A549 (cell line): ENCODE measurements at regions not wholly inside any gene's neighbourhood (a gene's known extent, or its start where the extent isn't known, plus 50 kb on each side); places are given as distances from the start of the nearest gene placed in this dataset.

Experiments
- ATAC-seq, 2 experiments: fragments of 200-7000 bp in 1 of 2; fragments of >200 bp in 1 of 2; cut with Nextera tagmentation in 1 of 2; cut with Tn5 transposase in 1 of 2; 3 replicates each; pipeline versions ENCODE4 v1.8.0 to v1.9.1; 2018 to 2020; ENCODE audit warnings: mild to moderate bottlenecking in 1 of 2, moderate library complexity in 1 of 2
- CTCF ChIA-PET: fragments of 300-600 bp; sonication (Branson Sonifier 250); formaldehyde crosslinking; extraction: SDS; loops from one replicate; lab custom pipeline; 2021; ENCODE audit warnings: antibody characterized with exemption, inconsistent platforms; lab: Yijun Ruan, JAX
- POLR2A ChIA-PET: fragments of 350-600 bp; formaldehyde crosslinking; extraction: SDS; loops from one replicate; lab custom pipeline; 2021; ENCODE audit warnings: antibody characterized with exemption, inconsistent platforms; lab: Yijun Ruan, JAX
- DNase-seq, 2 experiments: peaks; one replicate each; pipeline versions ENCODE4 v3.0.0 to v3.0.0-alpha.2; 2011 to 2016; ENCODE audit warnings: low read depth in 1 of 2, low spot score in 1 of 2
- FAIRE-seq: peaks from 2 replicates; lab custom pipeline; 2011; peaks lifted over from hg19 to GRCh38; lab: Jason Lieb, UNC
- H3K27ac ChIP-seq, 2 experiments: fragments of >200 bp; sonication (Bioruptor Twin); formaldehyde crosslinking; 3 replicates each; pipeline ENCODE4 v1.5.1; 2016 to 2017
- H3K4me1 ChIP-seq: fragments of >200 bp; sonication (Bioruptor Twin); formaldehyde crosslinking; 3 replicates; pipeline ENCODE4 v1.6.1; 2016
- H3K4me2 ChIP-seq: fragments of >200 bp; sonication (Bioruptor Twin); formaldehyde crosslinking; 3 replicates; pipeline ENCODE4 v1.6.1; 2016
- H3K4me3 ChIP-seq: fragments of >200 bp; sonication (Bioruptor Twin); formaldehyde crosslinking; 3 replicates; pipeline ENCODE4 v1.5.1; 2016
- H3K9me3 ChIP-seq: fragments of >200 bp; sonication (Bioruptor Twin); formaldehyde crosslinking; 3 replicates; pipeline ENCODE4 v1.6.1; 2016
- CBX2 ChIP-seq: fragments of 200-600 bp; sonication (generic); IDR thresholded peaks from 2 replicates; pipeline ENCODE4 v1.6.1; 2016; ENCODE audit warnings: low read depth, mild to moderate bottlenecking, borderline replicate concordance
- CEBPB ChIP-seq, 2 experiments: fragments of >200 bp in 1 of 2; sonication (Bioruptor Twin) in 1 of 2; formaldehyde crosslinking in 1 of 2; IDR thresholded peaks; 2 replicates each; pipeline ENCODE4 v1.6.1; 2012 to 2016
- CHD2 ChIP-seq: fragments of 150-350 bp; IDR thresholded peaks from 2 replicates; pipeline ENCODE4 v1.6.1; 2014; ENCODE audit warnings: low read length; ENCODE audit not compliant: partially characterized antibody
- EHF ChIP-seq: fragments of 250-450 bp; sonication (Bioruptor Pico); IDR thresholded peaks from 2 replicates; pipeline ENCODE4 v1.5.0; 2020; ENCODE audit warnings: mild to moderate bottlenecking
- EHMT2 ChIP-seq: fragments of 200-600 bp; sonication (generic); IDR thresholded peaks from 2 replicates; pipeline ENCODE4 v1.6.1; 2016; ENCODE audit warnings: antibody characterized with exemption, low read depth, mild to moderate bottlenecking, moderate library complexity
- ESRRA ChIP-seq: fragments of 150-350 bp; IDR thresholded peaks from 2 replicates; pipeline ENCODE4 v1.6.1; 2014; ENCODE audit warnings: mild to moderate bottlenecking, low read length, borderline replicate concordance
- FOSB ChIP-seq: fragments of 250-450 bp; sonication (Bioruptor Pico); IDR thresholded peaks from 2 replicates; pipeline ENCODE4 v1.5.0; 2020; ENCODE audit warnings: mild to moderate bottlenecking, moderate library complexity
- FOSL2 ChIP-seq, 2 experiments: fragments of 450-650 bp in 1 of 2; fragments of >200 bp in 1 of 2; sonication (Bioruptor Twin) in 1 of 2; formaldehyde crosslinking; IDR thresholded peaks; 2 replicates each; pipeline versions ENCODE4 v1.5.0 to v1.6.1; 2016 to 2020; ENCODE audit warnings: mild to moderate bottlenecking in 1 of 2, moderate library complexity in 1 of 2
- FOXS1 ChIP-seq: fragments of 250-450 bp; sonication (Bioruptor Pico); IDR thresholded peaks from 2 replicates; pipeline ENCODE4 v1.5.0; 2020; ENCODE audit warnings: mild to moderate bottlenecking, moderate library complexity
- GATA3 ChIP-seq: IDR thresholded peaks from 2 replicates; pipeline ENCODE4 v1.6.1; 2012; ENCODE audit warnings: borderline replicate concordance
- HDAC2 ChIP-seq: fragments of 200-600 bp; sonication (generic); IDR thresholded peaks from 2 replicates; pipeline ENCODE4 v1.6.1; 2016
- HOXB13 ChIP-seq: fragments of 250-450 bp; sonication (Bioruptor Pico); IDR thresholded peaks from 2 replicates; pipeline ENCODE4 v1.5.0; 2020; ENCODE audit warnings: low read depth, mild to moderate bottlenecking, moderate library complexity
- JUN ChIP-seq, 2 experiments: fragments of >200 bp; sonication (Bioruptor Twin); formaldehyde crosslinking; IDR thresholded peaks; 2 replicates in 1 of 2; 3 replicates in 1 of 2; pipeline ENCODE4 v1.6.1; 2016 to 2017
- KDM5A ChIP-seq: fragments of 200-600 bp; sonication (generic); IDR thresholded peaks from 2 replicates; pipeline ENCODE4 v1.6.1; 2016; ENCODE audit warnings: antibody characterized with exemption, mild to moderate bottlenecking
- MAFK ChIP-seq: fragments of 450-650 bp; IDR thresholded peaks from 2 replicates; pipeline ENCODE4 v1.6.1; 2014; ENCODE audit not compliant: partially characterized antibody
- NFE2L2 ChIP-seq: fragments of 150-350 bp; conservative IDR thresholded peaks from 2 replicates; pipeline ENCODE4 v1.6.1; 2014; ENCODE audit warnings: low read length
- POLR2A ChIP-seq: IDR thresholded peaks from 2 replicates; pipeline ENCODE4 v1.6.1; 2012; ENCODE audit warnings: mild to moderate bottlenecking, low read length
- RAD21 ChIP-seq, 2 experiments: fragments of >200 bp in 1 of 2; sonication (Bioruptor Twin) in 1 of 2; formaldehyde crosslinking in 1 of 2; IDR thresholded peaks in 1 of 2; conservative IDR thresholded peaks in 1 of 2; 2 replicates in 1 of 2; 3 replicates in 1 of 2; pipeline ENCODE4 v1.6.1; 2012 to 2018; ENCODE audit warnings: inconsistent platforms in 1 of 2
- RARB ChIP-seq: fragments of 250-450 bp; sonication (Bioruptor Pico); IDR thresholded peaks from 2 replicates; pipeline ENCODE4 v1.8.0; 2021; ENCODE audit warnings: mild to moderate bottlenecking, moderate library complexity
- RCOR1 ChIP-seq: fragments of 150-350 bp; IDR thresholded peaks from 2 replicates; pipeline ENCODE4 v1.6.1; 2014; ENCODE audit warnings: antibody characterized with exemption, low read length, low read depth
- SMC3 ChIP-seq: fragments of >200 bp; sonication (Bioruptor Twin); formaldehyde crosslinking; IDR thresholded peaks from 3 replicates; pipeline ENCODE4 v1.6.1; 2018; ENCODE audit warnings: inconsistent platforms
- TFCP2L1 ChIP-seq: fragments of 250-450 bp; sonication (Bioruptor Pico); IDR thresholded peaks from 2 replicates; pipeline ENCODE4 v1.5.0; 2021; ENCODE audit warnings: mild to moderate bottlenecking
- TP53 ChIP-seq: fragments of 250-450 bp; sonication (Bioruptor Pico); IDR thresholded peaks from 2 replicates; pipeline ENCODE4 v1.5.0; 2021; ENCODE audit warnings: mild to moderate bottlenecking, moderate library complexity
- ZNF302 ChIP-seq: fragments of 250-450 bp; sonication (Bioruptor Pico); IDR thresholded peaks from 2 replicates; pipeline ENCODE4 v1.9.0; 2021; ENCODE audit warnings: inconsistent platforms, mild to moderate bottlenecking, moderate library complexity
- WGBS: methylation state at CpG from one replicate; pipeline ENCODE4 v1.1.6; 2017; ENCODE audit errors: missing lambda C conversion rate; 5-methylcytosine and 5-hydroxymethylcytosine counted together
- TF ChIP-seq, protein P1 (sequence below): fragments of 200-600 bp; sonication (generic); IDR thresholded peaks from 2 replicates; pipeline ENCODE4 v1.6.1; 2016; ENCODE audit warnings: antibody characterized with exemption, mild to moderate bottlenecking, moderate library complexity
- TF ChIP-seq, protein P2 (sequence below): fragments of 450-650 bp; IDR thresholded peaks from 2 replicates; pipeline ENCODE4 v1.6.1; 2014; ENCODE audit warnings: antibody characterized with exemption
- TF ChIP-seq, protein P3 (sequence below): IDR thresholded peaks from 2 replicates; pipeline ENCODE4 v1.6.1; 2012
- TF ChIP-seq, protein P4 (sequence below): fragments of >200 bp; sonication (Bioruptor Twin); formaldehyde crosslinking; IDR thresholded peaks from 3 replicates; pipeline ENCODE4 v1.6.1; 2016
- TF ChIP-seq, protein P5 (sequence below): fragments of 150-350 bp; IDR thresholded peaks from 2 replicates; pipeline ENCODE4 v1.6.1; 2014; ENCODE audit warnings: low read depth, mild to moderate bottlenecking, low read length

DNA sequence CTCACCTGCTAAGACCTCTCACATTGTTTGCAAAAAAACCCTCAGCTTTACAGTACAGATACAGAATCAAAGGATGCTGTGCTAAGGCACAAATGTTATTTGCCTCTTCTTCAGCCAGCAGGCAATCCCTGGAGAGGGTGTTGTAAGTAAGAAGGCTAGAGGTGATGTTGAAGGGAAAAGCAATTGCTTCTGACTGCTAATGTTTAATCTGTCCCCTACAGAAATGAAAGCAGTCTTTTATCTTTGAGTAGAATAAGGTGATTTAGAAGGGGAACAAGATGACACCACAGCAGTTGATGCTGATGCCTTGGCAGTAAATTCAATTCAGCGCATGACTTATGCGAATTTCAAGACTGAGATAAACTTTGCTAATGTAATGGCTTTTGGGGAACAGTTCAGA lies 1064.8 kb upstream of the IGFBP7 start:
- H3K4me2 ChIP-seq: no peak overlapping the region
- CTCF ChIA-PET: no interaction called here
- DNase-seq: no peak
- no peak for TF ChIP-seq TFCP2L1 (CRISPR knock-in tag)
- TF ChIP-seq RCOR1: no peak
- no peak for TF ChIP-seq SMC3
- TF ChIP-seq RAD21 (conservative IDR thresholded peaks at IDR 0.05 in 1 of 2, IDR thresholded peaks at IDR 0.05 in 1 of 2): no peak
- TF ChIP-seq FOSL2 (IDR thresholded peaks at IDR 0.05): no peak
- TF ChIP-seq FOSL2 (CRISPR knock-in tag; IDR thresholded peaks at IDR 0.05): no peak
- no peak for TF ChIP-seq JUN (IDR thresholded peaks at IDR 0.05)
- TF ChIP-seq EHF (CRISPR knock-in tag): no peak
- TF ChIP-seq MAFK: no peak
- TF ChIP-seq HOXB13 (CRISPR knock-in tag): no peak
- TF ChIP-seq CBX2: no peak
- no peak for TF ChIP-seq EHMT2
- TF ChIP-seq, protein P1, sequence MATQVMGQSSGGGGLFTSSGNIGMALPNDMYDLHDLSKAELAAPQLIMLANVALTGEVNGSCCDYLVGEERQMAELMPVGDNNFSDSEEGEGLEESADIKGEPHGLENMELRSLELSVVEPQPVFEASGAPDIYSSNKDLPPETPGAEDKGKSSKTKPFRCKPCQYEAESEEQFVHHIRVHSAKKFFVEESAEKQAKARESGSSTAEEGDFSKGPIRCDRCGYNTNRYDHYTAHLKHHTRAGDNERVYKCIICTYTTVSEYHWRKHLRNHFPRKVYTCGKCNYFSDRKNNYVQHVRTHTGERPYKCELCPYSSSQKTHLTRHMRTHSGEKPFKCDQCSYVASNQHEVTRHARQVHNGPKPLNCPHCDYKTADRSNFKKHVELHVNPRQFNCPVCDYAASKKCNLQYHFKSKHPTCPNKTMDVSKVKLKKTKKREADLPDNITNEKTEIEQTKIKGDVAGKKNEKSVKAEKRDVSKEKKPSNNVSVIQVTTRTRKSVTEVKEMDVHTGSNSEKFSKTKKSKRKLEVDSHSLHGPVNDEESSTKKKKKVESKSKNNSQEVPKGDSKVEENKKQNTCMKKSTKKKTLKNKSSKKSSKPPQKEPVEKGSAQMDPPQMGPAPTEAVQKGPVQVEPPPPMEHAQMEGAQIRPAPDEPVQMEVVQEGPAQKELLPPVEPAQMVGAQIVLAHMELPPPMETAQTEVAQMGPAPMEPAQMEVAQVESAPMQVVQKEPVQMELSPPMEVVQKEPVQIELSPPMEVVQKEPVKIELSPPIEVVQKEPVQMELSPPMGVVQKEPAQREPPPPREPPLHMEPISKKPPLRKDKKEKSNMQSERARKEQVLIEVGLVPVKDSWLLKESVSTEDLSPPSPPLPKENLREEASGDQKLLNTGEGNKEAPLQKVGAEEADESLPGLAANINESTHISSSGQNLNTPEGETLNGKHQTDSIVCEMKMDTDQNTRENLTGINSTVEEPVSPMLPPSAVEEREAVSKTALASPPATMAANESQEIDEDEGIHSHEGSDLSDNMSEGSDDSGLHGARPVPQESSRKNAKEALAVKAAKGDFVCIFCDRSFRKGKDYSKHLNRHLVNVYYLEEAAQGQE: no peak
- TF ChIP-seq FOSB (CRISPR knock-in tag): no peak
- H3K9me3 ChIP-seq: no peaks in the 10 kb centered on the region
- FAIRE-seq: no peak
- H3K4me1 ChIP-seq: no peaks in the 10 kb centered on the region
- H3K4me3 ChIP-seq: no peak overlapping the region
- no peak for ATAC-seq
- no peak overlapping the region for H3K27ac ChIP-seq
- WGBS: 44% methylated on average over 2 of the region's 2 CpGs
- POLR2A ChIA-PET: no interaction called here

DNA sequence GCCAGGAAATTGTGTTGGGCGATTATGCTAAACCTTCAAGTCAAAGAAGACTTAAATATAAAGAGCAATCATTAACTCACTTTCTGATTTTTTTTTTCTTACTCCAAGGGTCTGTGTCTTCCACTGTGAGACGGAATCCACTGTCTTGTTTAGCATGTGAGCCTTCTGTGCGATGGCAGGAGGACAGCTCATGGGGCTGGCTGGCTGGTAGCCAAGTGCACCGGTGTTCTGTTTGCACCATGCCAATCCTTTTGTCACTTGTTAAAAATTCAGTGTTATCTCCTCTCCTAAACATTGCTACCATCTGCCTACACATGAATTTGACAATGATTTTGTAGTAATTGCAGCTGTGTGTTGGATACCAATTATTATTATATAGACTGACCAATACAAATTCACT lies 1056.3 kb upstream of the IGFBP7 start:
- ATAC-seq (no peak), DNase-seq (no peak), FAIRE-seq (no peak)
- 21% methylated on average over 4 of the region's 4 CpGs for WGBS
- H3K27ac ChIP-seq: no peak overlapping the region
- no peaks in the 10 kb centered on the region for H3K9me3 ChIP-seq
- POLR2A ChIA-PET: no interaction called here
- H3K4me1 ChIP-seq: no peaks in the 10 kb centered on the region
- no peak overlapping the region for H3K4me3 ChIP-seq
- TF ChIP-seq CHD2 (no peak), KDM5A (no peak), ESRRA (no peak)
- CTCF ChIA-PET: no interaction called here
- no peak overlapping the region for H3K4me2 ChIP-seq

DNA sequence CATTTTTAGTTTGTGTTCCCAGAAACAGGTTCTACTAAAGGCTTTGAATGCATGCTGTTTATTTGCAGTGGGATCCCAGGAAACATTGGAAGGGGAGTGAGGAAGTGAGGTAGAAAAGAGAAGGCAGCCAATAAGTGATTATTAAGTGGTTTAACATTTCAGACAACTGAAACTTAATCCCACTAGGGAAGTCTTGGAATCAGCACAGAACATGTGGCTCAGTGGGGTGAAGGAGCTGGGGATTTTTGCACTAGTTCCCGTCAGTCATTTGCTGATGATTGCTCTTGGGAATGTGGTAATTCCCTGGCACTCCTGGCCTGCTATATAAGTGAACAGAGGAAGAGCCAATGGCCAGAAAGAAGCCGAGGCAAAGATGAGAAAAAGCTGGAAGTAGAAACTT lies 1053.0 kb upstream of the IGFBP7 start:
- no peak for DNase-seq

More for the DNA sequence above, 1053.0 kb upstream of the IGFBP7 start:
- ChIA-PET CTCF (no interaction called here), POLR2A (no interaction called here)
- Histone ChIP-seq H3K4me3 (no peak overlapping the region), H3K27ac (no peak overlapping the region), H3K4me2 (no peak overlapping the region), H3K9me3 (no peaks in the 10 kb centered on the region), H3K4me1 (no peaks in the 10 kb centered on the region)
- ATAC-seq (no peak), FAIRE-seq (no peak)
- WGBS: 0% methylated on average over 2 of the region's 2 CpGs
- TF ChIP-seq ZNF302 (CRISPR knock-in tag): no peak
- TF ChIP-seq RARB (CRISPR knock-in tag): no peak
- TF ChIP-seq HDAC2: no peak
- TF ChIP-seq POLR2A: no peak
- TF ChIP-seq, protein P2, sequence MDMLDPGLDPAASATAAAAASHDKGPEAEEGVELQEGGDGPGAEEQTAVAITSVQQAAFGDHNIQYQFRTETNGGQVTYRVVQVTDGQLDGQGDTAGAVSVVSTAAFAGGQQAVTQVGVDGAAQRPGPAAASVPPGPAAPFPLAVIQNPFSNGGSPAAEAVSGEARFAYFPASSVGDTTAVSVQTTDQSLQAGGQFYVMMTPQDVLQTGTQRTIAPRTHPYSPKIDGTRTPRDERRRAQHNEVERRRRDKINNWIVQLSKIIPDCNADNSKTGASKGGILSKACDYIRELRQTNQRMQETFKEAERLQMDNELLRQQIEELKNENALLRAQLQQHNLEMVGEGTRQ: no peak
- TF ChIP-seq GATA3: no peak
- no peak for TF ChIP-seq TP53
- no peak for TF ChIP-seq CEBPB (IDR thresholded peaks at IDR 0.05)
- TF ChIP-seq, protein P3, sequence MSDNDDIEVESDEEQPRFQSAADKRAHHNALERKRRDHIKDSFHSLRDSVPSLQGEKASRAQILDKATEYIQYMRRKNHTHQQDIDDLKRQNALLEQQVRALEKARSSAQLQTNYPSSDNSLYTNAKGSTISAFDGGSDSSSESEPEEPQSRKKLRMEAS: no peak
- TF ChIP-seq, protein P4, sequence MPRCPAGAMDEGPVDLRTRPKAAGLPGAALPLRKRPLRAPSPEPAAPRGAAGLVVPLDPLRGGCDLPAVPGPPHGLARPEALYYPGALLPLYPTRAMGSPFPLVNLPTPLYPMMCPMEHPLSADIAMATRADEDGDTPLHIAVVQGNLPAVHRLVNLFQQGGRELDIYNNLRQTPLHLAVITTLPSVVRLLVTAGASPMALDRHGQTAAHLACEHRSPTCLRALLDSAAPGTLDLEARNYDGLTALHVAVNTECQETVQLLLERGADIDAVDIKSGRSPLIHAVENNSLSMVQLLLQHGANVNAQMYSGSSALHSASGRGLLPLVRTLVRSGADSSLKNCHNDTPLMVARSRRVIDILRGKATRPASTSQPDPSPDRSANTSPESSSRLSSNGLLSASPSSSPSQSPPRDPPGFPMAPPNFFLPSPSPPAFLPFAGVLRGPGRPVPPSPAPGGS: no peak
- TF ChIP-seq RCOR1: no peak
- no peak for TF ChIP-seq FOSL2 (IDR thresholded peaks at IDR 0.05)
- no peak for TF ChIP-seq FOSL2 (CRISPR knock-in tag; IDR thresholded peaks at IDR 0.05)
- no peak for TF ChIP-seq FOXS1 (CRISPR knock-in tag)
- TF ChIP-seq, protein P5, sequence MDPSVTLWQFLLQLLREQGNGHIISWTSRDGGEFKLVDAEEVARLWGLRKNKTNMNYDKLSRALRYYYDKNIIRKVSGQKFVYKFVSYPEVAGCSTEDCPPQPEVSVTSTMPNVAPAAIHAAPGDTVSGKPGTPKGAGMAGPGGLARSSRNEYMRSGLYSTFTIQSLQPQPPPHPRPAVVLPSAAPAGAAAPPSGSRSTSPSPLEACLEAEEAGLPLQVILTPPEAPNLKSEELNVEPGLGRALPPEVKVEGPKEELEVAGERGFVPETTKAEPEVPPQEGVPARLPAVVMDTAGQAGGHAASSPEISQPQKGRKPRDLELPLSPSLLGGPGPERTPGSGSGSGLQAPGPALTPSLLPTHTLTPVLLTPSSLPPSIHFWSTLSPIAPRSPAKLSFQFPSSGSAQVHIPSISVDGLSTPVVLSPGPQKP: no peak
- TF ChIP-seq SMC3: no peak
- TF ChIP-seq NFE2L2: no peak
